Fibroblast of skin of left biceps (primary cell): ENCODE measurements at regions not wholly inside any gene's neighbourhood (a gene's known extent, or its start where the extent isn't known, plus 50 kb on each side); places are given as distances from the start of the nearest gene placed in this dataset.

Experiments used
- DNase-seq, 2 experiments: peaks; one replicate each; pipeline ENCODE4 v3.0.0-alpha.2; 2013; ENCODE audit warnings: low read depth in 2 of 2

GRCh38 chr1:98813738-98814309, 152.3 kb downstream of the SNX7 start:
- no peak for DNase-seq

- no peak for DNase-seq
These were observed 156.3 kb downstream of the SNX7 start for GRCh38 chr1:98817821-98818220.

DNA sequence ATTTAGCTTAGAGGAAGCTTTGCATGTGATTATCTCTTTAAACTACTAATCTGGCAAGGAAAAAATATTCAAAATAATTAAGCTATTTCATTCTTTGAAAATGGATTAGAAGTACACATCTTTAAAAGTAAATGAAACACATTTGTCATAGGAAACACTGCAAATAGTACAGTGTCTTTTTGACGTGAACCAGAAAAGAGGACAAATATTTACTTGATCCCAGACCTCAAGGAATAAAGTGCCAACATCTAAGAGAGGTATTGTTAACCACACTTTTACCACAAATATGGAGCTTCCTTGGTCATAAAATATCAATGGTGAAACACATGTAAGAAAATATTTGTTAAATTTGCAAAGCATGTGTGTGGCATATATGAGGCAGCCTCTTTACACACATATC, 159.9 kb downstream of the SNX7 start:
- no peak for DNase-seq

DNA sequence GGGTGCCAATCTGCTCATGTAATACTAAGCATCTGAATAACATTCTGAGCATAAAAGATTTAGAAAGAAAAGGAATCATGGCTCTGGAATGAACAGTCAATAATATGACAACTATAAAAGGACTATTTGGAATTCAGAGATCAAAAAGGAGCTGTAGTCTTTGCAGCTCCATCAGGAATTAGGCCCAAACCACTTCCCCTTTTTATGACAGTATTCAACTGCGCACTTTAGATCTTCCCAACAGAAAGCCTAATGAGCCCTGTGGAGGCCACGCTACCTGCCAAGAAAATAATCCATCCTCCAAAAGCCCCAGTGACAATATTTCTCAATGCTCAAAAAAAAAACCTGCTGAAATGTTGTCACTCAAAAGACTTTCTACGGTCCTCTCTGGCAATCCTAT, 163.2 kb downstream of the SNX7 start:
- no peak for DNase-seq

DNA sequence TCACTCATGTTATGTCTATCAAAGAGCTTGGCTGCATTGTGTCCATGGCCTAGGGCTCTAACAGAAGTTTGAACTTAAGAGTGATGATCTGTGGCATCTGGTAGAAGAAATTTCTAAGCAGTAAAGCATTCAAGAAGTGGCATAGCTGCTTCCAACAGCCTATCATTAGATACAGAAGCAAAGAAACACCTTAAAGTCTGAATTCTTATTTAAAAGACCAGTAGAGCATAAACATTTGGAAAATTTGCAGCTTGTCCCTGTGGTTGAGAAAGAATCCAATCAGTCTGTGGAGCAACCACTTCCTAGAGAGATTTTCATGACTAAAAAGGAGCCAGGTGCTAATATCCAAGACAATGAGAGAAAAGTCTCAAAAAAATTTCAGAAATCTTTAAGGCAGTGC, 165.5 kb downstream of the SNX7 start:
- DNase-seq, result no peak

DNA sequence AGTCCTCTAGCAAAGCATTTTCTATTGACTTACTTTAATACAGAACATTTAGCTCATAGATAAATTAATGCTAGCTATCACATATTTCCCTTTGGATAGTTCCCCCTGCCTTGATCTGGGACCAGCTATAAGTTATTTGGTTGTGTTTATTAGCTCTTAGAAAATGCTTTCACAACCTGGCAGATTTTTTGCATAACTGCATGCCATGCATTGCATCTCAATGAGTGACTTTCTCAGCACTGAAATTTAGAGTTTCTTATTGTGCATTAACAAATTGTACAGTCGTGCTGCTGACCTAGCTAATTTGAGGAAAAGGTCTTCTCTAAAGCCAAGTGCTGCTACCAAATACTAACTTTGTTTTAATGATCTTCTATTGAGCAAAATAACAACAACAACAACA, 164.8 kb downstream of the PLPPR5 start:
- DNase-seq, result peak; percentile 3 to 4
